GM18511 (cell line): ENCODE measurements at regions not wholly inside any gene's neighbourhood (a gene's known extent, or its start where the extent isn't known, plus 50 kb on each side); places are given as distances from the start of the nearest gene placed in this dataset.

Source experiments
- ATAC-seq: cut with Tn5 transposase; IDR thresholded peaks from one replicate; pipeline ENCODE4 v1.9.1; 2021; ENCODE audit warnings: mild to moderate bottlenecking, moderate library complexity; ENCODE audit not compliant: unreplicated experiment

GRCh38 chr7:42624471-42624870 lies 287.4 kb downstream of the C7orf25 start:
- no peak for ATAC-seq

GRCh38 chr7:42621543-42622219 lies 290.2 kb downstream of the C7orf25 start:
- no peak for ATAC-seq

- no peak for ATAC-seq
These were observed 293.1 kb downstream of the C7orf25 start for GRCh38 chr7:42618651-42619360.

- no peak for ATAC-seq
These were observed 293.9 kb downstream of the C7orf25 start for GRCh38 chr7:42617806-42618457.

GRCh38 chr7:42617071-42617765 lies 294.7 kb downstream of the C7orf25 start:
- ATAC-seq: no peak

GRCh38 chr7:42614636-42615035 lies 297.2 kb downstream of the C7orf25 start:
- ATAC-seq: no peak

- no peak for ATAC-seq
These were observed 299.9 kb downstream of the C7orf25 start for GRCh38 chr7:42611961-42612360.

- ATAC-seq: no peak
These were observed 300.5 kb downstream of the C7orf25 start for GRCh38 chr7:42611289-42611928.

- no peak for ATAC-seq
These were observed 305.5 kb downstream of the C7orf25 start for GRCh38 chr7:42606193-42606905.

- ATAC-seq: no peak
These were observed 306.3 kb downstream of the C7orf25 start for GRCh38 chr7:42605406-42606192.

GRCh38 chr7:42603496-42603895 lies 308.4 kb downstream of the C7orf25 start:
- no peak for ATAC-seq

- ATAC-seq: no peak
These were observed 314.6 kb downstream of the C7orf25 start for GRCh38 chr7:42597300-42597699.

- no peak for ATAC-seq
These were observed 315.1 kb downstream of the C7orf25 start for GRCh38 chr7:42596737-42597136.

- no peak for ATAC-seq
These were observed 318.0 kb downstream of the C7orf25 start for GRCh38 chr7:42593860-42594259.

- ATAC-seq: no peak
These were observed 321.0 kb downstream of the C7orf25 start for GRCh38 chr7:42590771-42591310.

GRCh38 chr7:42588876-42589275 lies 323.0 kb downstream of the C7orf25 start:
- ATAC-seq: no peak

GRCh38 chr7:42587806-42588205 lies 324.1 kb downstream of the C7orf25 start:
- ATAC-seq: no peak

GRCh38 chr7:42580061-42580460 lies 331.8 kb downstream of the C7orf25 start:
- no peak for ATAC-seq

GRCh38 chr7:42575171-42575570 lies 336.7 kb downstream of the C7orf25 start:
- no peak for ATAC-seq
